OCI-LY3 (cell line): ENCODE measurements at regions not wholly inside any gene's neighbourhood (a gene's known extent, or its start where the extent isn't known, plus 50 kb on each side); places are given as distances from the start of the nearest gene placed in this dataset.

ENCODE experiments used
- H2AFZ ChIP-seq: fragments of 200-600, 300-600 bp; shearing (Covaris generic); 2 replicates; pipeline ENCODE4 v1.6.0; 2014; ENCODE audit warnings: antibody characterized with exemption, low read depth, low read length
- H3K27ac ChIP-seq: fragments of 200-600, 300-600 bp; sonication (generic); 2 replicates; pipeline ENCODE4 v1.5.1; 2014; ENCODE audit warnings: mild to moderate bottlenecking, low read length, moderate library complexity, mixed read lengths
- H3K27me3 ChIP-seq: fragments of 200-600, 300-600 bp; sonication (generic); 2 replicates; pipeline ENCODE4 v1.6.1; 2014; ENCODE audit warnings: low read depth, low read length, mixed read lengths
- H3K36me3 ChIP-seq: fragments of 200-600, 300-600 bp; sonication (generic); replicated peaks from 2 replicates; pipeline ENCODE3; 2014; ENCODE audit warnings: low read depth, low read length, mixed read lengths
- H3K4me1 ChIP-seq: fragments of 300-600, 200-600 bp; sonication (generic); 2 replicates; pipeline ENCODE4 v1.6.1; 2014; ENCODE audit warnings: low read length, mixed read lengths
- H3K4me2 ChIP-seq: fragments of 200-600, 300-600 bp; sonication (generic); 2 replicates; pipeline ENCODE4 v1.6.1; 2014; ENCODE audit warnings: low read length, mixed read lengths
- H3K4me3 ChIP-seq: fragments of 300-600, 200-600 bp; sonication (generic); 2 replicates; pipeline ENCODE4 v1.5.1; 2014; ENCODE audit warnings: antibody characterized with exemption, mild to moderate bottlenecking, low read length, moderate library complexity
- H3K79me2 ChIP-seq: fragments of 300-600, 200-600 bp; shearing (Covaris generic); 2 replicates; pipeline ENCODE4 v1.6.1; 2014; ENCODE audit warnings: mild to moderate bottlenecking, low read length, mixed read lengths
- H3K9ac ChIP-seq: fragments of 300-600, 200-600 bp; shearing (Covaris generic); 2 replicates; pipeline ENCODE4 v1.6.0; 2014; ENCODE audit warnings: mild to moderate bottlenecking, low read length, moderate library complexity
- H3K9me3 ChIP-seq: fragments of 200-600, 300-600 bp; shearing (Covaris generic); 2 replicates; pipeline ENCODE4 v1.6.1; 2014; ENCODE audit warnings: low read length, mixed read lengths; ENCODE audit not compliant: insufficient read depth
- H4K20me1 ChIP-seq: fragments of 200-600, 300-600 bp; sonication (generic); 2 replicates; pipeline ENCODE4 v1.6.1; 2016; ENCODE audit warnings: low read length, mixed read lengths; ENCODE audit not compliant: insufficient read depth
- EZH2phosphoT487 ChIP-seq: fragments of 200-600 bp; shearing (Covaris generic); IDR thresholded peaks from 2 replicates; pipeline ENCODE4 v1.6.1; 2018; ENCODE audit warnings: antibody characterized with exemption, mixed run types, low read depth
- TF ChIP-seq, protein P1 (sequence below): fragments of 200-600, 300-600 bp; sonication (generic); IDR thresholded peaks from 2 replicates; pipeline ENCODE4 v1.5.1; 2014; ENCODE audit warnings: antibody characterized with exemption, low read length, low read depth

DNA sequence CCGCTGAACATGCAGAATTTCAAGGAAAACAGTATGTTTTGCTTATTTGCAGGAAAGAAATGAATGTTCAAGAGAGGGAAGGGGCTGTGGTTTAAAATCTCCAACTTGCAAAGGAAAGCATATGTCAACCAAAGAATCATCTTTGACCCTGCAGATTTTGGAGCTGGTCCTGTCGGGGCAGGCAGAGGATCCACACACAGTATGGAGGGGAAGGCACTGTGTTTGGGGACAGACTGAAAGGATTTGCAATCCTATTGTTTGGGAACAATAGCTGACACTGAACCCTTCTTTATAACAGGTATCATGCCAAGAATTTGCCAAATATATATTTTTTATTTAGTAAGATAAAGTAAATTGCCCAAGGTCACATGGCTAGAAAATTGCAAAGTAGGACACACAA is 121.4 kb upstream of the ZNF618 start:
- H4K20me1 ChIP-seq, result no peaks in the 10 kb centered on the region
- no peak overlapping the region for H2AFZ ChIP-seq
- H3K4me1 ChIP-seq, result peaks cover 10% of the 10 kb centered on the region
- no peak overlapping the region for H3K4me3 ChIP-seq
- no peak overlapping the region for H3K27ac ChIP-seq
- peaks cover 10% of the 10 kb centered on the region; the same call in 1 of the 2 replicates for H3K27me3 ChIP-seq
- H3K79me2 ChIP-seq, result no peaks in the 10 kb centered on the region
- H3K9me3 ChIP-seq, result no peaks in the 10 kb centered on the region
- H3K36me3 ChIP-seq, result no peaks in the 10 kb centered on the region
- H3K4me2 ChIP-seq, result no peak overlapping the region
- TF ChIP-seq EZH2phosphoT487, result no peak
- TF ChIP-seq, protein P1, sequence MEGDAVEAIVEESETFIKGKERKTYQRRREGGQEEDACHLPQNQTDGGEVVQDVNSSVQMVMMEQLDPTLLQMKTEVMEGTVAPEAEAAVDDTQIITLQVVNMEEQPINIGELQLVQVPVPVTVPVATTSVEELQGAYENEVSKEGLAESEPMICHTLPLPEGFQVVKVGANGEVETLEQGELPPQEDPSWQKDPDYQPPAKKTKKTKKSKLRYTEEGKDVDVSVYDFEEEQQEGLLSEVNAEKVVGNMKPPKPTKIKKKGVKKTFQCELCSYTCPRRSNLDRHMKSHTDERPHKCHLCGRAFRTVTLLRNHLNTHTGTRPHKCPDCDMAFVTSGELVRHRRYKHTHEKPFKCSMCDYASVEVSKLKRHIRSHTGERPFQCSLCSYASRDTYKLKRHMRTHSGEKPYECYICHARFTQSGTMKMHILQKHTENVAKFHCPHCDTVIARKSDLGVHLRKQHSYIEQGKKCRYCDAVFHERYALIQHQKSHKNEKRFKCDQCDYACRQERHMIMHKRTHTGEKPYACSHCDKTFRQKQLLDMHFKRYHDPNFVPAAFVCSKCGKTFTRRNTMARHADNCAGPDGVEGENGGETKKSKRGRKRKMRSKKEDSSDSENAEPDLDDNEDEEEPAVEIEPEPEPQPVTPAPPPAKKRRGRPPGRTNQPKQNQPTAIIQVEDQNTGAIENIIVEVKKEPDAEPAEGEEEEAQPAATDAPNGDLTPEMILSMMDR, result no peak
- H3K9ac ChIP-seq, result no peak overlapping the region

DNA sequence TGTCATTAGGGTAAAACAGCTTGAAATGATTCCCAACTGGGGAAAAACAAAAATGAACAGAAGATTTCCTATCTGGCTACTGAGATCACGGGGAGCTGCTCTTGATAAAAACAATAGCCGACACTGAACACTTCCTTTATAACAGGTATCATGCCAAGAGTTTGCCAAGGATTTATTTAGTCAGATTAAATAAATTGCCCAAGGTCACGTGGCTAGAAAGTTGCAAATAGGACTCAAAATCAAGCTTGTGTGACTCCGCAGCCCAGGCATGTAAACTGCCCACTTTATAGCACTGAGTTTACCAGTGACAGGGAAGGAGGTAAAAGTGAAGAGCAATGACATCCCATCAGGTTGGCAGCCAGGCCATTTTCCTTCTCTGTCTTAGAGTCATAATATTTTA is 120.7 kb upstream of the ZNF618 start:
- H2AFZ ChIP-seq, result no peak overlapping the region
- H3K4me3 ChIP-seq, result no peak overlapping the region
- peaks cover 11% of the 10 kb centered on the region; the same call in 1 of the 2 replicates for H3K27me3 ChIP-seq
- H4K20me1 ChIP-seq, result no peaks in the 10 kb centered on the region
- no peaks in the 10 kb centered on the region for H3K79me2 ChIP-seq
- no peaks in the 10 kb centered on the region for H3K36me3 ChIP-seq
- no peak overlapping the region for H3K27ac ChIP-seq
- no peaks in the 10 kb centered on the region for H3K9me3 ChIP-seq
- TF ChIP-seq EZH2phosphoT487, result no peak
- TF ChIP-seq, protein P1, result no peak
- H3K9ac ChIP-seq, result no peak overlapping the region
- H3K4me2 ChIP-seq, result no peak overlapping the region
- peaks cover 10% of the 10 kb centered on the region for H3K4me1 ChIP-seq

DNA sequence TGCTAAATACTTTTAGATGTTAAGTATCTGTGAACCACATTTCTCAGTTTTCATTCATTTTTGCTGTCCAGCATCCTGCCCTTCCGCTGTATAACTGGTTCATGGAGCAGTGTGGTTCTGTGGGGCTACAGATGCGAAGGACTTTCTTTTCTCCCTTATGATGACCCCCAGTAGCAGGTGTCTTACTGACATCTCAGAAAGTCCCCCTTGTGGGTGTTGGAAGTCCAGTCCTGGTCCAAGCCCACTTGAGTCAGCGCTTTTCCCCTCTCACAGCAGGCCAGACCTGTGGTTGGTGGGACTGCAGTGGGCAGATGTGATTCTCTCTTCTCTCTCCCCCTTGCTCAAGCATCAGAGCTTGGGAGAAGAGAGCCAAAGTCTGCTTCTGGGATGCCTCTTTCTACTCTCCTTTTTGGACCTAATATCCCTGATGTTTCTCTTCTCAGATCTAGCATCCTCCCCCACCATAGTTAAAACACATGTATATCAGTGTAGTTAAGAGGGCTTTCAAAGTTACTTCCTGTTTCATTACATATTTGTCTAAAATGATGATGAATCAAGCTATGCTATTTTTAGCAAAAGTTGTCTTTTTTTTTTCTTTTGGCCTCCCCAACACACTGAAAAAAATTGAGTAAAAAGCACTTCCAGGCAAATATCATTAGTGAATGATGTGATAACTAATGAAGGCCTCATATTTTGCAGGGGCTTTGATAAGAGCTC is 119.5 kb upstream of the ZNF618 start:
- Histone ChIP-seq H3K9me3 (no peaks in the 10 kb centered on the region), H3K4me3 (no peak overlapping the region), H3K9ac (no peak overlapping the region), H3K79me2 (no peaks in the 10 kb centered on the region), H3K36me3 (no peaks in the 10 kb centered on the region), H3K27ac (no peak overlapping the region), H3K4me2 (no peak overlapping the region), H3K4me1 (peaks cover 10% of the 10 kb centered on the region), H3K27me3 (peaks cover 16% of the 10 kb centered on the region), H4K20me1 (no peaks in the 10 kb centered on the region), H2AFZ (no peak overlapping the region)
- TF ChIP-seq, protein P1, result no peak
- no peak for TF ChIP-seq EZH2phosphoT487

DNA sequence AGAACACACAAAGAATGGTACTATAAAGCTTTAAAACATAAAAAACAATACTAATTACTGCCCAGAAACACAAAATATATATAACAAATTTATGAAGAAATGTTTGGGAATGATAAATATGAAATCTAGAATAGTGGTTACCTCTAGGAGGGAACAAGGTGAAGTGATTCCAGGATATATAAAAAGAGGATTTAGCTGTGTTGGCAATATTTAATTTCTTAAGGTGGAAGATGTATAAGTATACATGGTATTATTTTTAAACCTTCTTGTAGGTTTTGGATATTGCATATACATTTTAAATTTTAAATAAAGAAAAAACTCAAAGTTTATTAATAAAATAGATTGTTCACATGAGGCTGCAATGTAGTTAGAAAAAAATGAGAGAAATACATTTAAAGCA is 112.7 kb upstream of the ZNF618 start:
- no peak overlapping the region for H3K27ac ChIP-seq
- no peaks in the 10 kb centered on the region for H3K79me2 ChIP-seq
- H3K9ac ChIP-seq, result no peak overlapping the region
- H3K4me3 ChIP-seq, result no peak overlapping the region
- TF ChIP-seq, protein P1, result no peak
- TF ChIP-seq EZH2phosphoT487, result no peak
- H2AFZ ChIP-seq, result no peak overlapping the region
- H3K4me2 ChIP-seq, result no peak overlapping the region
- H3K27me3 ChIP-seq, result peaks cover 44% of the 10 kb centered on the region
- no peaks in the 10 kb centered on the region for H4K20me1 ChIP-seq
- no peaks in the 10 kb centered on the region for H3K9me3 ChIP-seq
- H3K4me1 ChIP-seq, result no peaks in the 10 kb centered on the region
- no peaks in the 10 kb centered on the region for H3K36me3 ChIP-seq
